Stimulated activated CD8-positive, alpha-beta memory T cell treated with anti-CD3 and anti-CD28 coated beads, Interleukin-2, amount 100 ng/mL, for 1 hour (primary cell): ENCODE measurements at regions not wholly inside any gene's neighbourhood (a gene's known extent, or its start where the extent isn't known, plus 50 kb on each side); places are given as distances from the start of the nearest gene placed in this dataset.

Experiments used
- DNase-seq, 2 donors: peaks; one replicate each; pipeline ENCODE4 v3.0.0-alpha.2; 2020; ENCODE audit warnings: low read depth in 2 of 2

- DNase-seq: no peak
Measured at GRCh38 chr2:21253311-21254027, 129.7 kb downstream of the TDRD15 start.

GRCh38 chr2:21254170-21254965, 130.6 kb downstream of the TDRD15 start:
- no peak for DNase-seq

GRCh38 chr2:21256006-21256405, 132.2 kb downstream of the TDRD15 start:
- DNase-seq: no peak

DNA sequence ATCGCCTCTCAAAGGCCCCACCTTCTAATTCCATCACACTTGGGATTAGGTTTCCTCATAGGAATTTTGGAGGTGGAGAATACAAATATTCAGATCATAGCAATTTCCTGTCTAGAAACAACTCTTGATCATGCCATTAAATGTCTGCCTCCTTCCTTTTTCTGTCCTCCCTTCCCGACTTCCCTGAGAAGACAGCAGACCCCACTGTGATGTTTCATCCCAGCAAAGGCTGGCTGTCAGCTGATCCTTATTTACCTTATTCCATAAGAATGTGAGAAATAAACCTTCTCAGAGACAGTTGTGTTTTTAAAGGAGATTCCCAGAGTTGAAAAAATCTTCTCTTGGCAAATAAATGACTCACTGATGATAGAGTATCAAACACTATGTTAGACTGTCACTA, 133.9 kb downstream of the TDRD15 start:
- no peak for DNase-seq

DNA sequence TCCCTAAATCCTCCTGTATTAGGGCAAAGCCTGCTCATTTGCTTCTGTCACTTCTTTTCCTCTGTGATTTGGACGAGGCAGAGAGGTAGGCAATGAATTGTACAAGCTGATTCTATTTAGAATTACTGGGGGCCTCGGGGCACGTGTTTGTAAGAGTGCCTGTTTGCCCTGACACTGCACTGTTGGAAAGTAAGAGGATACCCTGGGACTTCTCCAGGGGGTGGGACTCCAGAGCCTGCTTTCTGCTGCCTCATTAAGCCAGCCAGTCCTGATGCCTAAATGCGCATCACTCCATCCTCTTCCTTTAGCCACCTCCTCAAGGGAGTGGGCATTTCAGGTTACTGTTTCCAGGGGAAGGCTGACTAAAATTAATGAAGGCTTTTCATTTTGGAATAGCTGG, 134.3 kb downstream of the TDRD15 start:
- no peak for DNase-seq

GRCh38 chr2:21260311-21260710, 136.5 kb downstream of the TDRD15 start:
- DNase-seq: no peak

GRCh38 chr2:21261591-21261990, 137.8 kb downstream of the TDRD15 start:
- no peak for DNase-seq

DNA sequence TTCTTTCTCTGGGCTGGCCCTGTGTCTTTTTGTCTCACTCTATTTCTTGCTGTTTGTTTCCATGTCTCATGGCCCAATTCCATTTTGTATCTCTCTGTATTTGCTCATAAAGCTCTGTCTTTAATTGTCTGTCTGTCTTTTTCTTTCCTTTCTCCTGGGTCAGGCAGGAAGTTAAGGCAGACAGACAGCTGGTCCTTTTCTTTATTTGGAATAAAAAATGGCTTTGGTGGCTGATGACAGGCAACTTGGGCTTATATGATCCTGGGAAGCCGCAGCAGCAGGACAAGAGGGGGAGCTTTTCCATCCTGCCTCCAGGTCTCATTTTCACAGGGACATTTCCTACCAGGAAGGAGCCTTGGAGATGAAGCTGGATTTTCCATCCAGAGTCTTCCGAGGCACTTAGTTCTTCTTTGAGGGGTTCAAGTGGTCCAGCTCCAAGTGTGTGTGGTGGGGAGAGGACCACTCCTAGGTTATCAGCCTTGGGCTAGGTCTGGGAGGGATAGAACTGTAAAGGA, 138.7 kb downstream of the TDRD15 start:
- no peak for DNase-seq

DNA sequence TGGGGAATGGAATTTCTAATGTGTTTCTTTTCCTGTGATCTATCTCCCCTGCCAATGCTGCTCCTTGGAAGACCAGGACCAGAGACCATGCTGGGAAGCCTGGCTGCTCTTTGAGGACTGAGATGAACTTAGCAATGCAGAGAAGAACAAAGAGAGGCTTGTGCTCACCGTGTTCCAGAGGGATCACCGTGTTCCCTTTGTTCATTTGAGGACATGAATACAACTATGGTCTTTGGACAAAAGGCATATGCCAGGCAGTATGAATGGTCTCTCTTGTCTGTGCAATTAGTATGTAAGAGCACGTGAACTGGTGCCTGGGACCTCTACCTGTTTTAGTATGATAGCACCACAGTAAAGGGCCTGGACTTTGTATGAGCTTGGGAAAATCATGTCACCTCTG, 139.9 kb downstream of the TDRD15 start:
- DNase-seq: no peak

DNA sequence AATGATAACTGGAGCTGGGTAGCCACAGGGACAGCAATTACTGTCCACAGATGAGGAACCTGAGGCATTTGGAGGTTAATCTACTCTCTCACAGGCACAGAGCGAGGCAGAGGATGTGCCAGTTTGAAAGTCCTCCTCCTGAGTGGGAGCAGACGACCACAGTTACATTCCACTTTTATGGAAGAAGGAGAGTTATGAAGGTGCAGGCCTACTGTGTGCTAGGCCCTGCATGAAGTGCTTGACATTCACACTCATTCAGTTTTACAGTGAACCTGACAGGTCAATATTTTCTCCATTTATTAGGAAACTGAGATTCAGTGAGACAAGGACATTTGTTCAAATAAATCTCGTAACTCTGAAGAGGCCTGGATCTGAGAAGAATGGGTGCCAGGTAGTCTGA, 142.0 kb downstream of the TDRD15 start:
- no peak for DNase-seq

- no peak for DNase-seq
Measured at GRCh38 chr2:21267232-21267835, 143.6 kb downstream of the TDRD15 start.

DNA sequence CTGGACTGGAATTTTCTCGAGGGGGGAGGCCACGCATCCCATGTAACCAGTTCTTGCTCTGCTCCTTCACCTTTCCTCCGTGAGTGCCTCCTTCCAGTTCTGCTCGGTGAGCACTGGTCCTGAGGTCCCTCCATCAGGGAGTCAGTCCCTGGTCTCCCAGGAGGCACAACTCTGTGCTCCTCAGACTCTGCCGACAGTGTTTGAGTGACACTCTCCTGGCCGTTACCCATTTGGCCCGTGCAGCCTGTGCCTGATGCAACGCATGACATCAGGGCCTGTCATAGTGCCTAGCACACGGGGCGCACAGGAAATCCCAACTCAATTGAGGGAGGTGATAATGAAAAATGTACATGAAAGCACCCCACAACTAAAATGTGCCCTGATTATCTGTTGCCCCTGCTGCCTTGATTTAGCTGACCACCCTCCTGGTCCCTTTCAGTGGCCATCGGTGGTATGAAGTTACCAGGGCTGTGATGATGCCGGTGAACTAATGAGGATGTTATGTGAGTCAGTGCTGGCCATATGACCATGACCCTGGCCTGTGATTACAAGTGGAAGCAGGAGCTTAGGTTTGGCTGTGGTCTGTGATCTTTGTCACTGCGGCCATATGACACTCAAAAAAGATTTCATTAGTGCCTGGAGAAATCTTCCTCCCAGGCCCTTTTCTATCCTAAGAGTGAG, 144.6 kb downstream of the TDRD15 start:
- no peak for DNase-seq

GRCh38 chr2:21268878-21269224, 145.1 kb downstream of the TDRD15 start:
- DNase-seq: no peak

GRCh38 chr2:21269382-21269781, 145.6 kb downstream of the TDRD15 start:
- no peak for DNase-seq

DNA sequence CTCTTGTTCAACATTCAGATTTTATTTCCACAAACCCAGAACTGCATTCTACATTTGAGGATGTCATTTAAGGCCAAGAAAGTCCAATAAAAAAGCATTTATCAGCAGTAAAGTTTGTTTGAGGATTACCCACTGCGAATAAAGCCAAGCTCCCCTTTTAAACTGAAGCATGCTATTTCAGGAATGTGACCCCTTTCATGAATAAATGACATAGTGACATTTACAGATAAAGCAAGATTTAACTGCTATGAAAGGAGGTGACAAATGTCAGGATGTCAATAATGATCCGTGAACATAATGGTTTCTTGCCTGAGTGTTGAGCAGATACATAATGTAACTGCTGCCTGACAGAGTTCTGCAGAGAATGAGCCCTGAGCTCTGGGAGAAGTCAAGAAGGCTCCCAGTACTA, 146.3 kb downstream of the TDRD15 start:
- DNase-seq: no peak

- DNase-seq: no peak
Measured at GRCh38 chr2:21270708-21271122, 146.9 kb downstream of the TDRD15 start.

- no peak for DNase-seq
Measured at GRCh38 chr2:21276163-21276562, 152.4 kb downstream of the TDRD15 start.

- DNase-seq: no peak
Measured at GRCh38 chr2:21277068-21278056, 153.6 kb downstream of the TDRD15 start.

- no peak for DNase-seq
Measured at GRCh38 chr2:21279525-21279924, 155.8 kb downstream of the TDRD15 start.

- DNase-seq: no peak
Measured at GRCh38 chr2:21280793-21281192, 157.0 kb downstream of the TDRD15 start.

DNA sequence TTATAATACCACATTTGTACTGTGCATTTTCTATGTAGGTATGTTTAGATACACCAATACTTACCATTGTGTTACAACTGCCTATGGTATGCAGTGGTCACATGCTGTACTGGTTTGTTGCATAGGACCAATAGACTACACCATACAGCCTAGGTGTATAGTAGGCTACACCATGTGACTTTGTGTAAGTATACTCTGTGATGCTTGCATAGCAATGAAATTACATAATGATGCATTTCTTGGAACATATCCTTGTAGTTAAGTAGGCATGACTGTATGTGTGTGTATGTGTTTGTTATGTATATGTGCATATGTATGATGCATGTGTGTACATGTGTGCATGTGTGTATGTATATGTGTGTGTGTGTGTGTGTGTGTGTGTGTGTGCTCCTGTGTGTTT, 157.6 kb downstream of the TDRD15 start:
- no peak for DNase-seq
